Stimulated activated CD8-positive, alpha-beta memory T cell treated with anti-CD3 and anti-CD28 coated beads, Interleukin-7, amount 100 ng/mL, for 24 hours (primary cell): ENCODE measurements at regions not wholly inside any gene's neighbourhood (a gene's known extent, or its start where the extent isn't known, plus 50 kb on each side); places are given as distances from the start of the nearest gene placed in this dataset.

Source experiments
- DNase-seq: peaks from one replicate; pipeline ENCODE4 v3.0.0-alpha.2; 2020; ENCODE audit warnings: low read depth

DNA sequence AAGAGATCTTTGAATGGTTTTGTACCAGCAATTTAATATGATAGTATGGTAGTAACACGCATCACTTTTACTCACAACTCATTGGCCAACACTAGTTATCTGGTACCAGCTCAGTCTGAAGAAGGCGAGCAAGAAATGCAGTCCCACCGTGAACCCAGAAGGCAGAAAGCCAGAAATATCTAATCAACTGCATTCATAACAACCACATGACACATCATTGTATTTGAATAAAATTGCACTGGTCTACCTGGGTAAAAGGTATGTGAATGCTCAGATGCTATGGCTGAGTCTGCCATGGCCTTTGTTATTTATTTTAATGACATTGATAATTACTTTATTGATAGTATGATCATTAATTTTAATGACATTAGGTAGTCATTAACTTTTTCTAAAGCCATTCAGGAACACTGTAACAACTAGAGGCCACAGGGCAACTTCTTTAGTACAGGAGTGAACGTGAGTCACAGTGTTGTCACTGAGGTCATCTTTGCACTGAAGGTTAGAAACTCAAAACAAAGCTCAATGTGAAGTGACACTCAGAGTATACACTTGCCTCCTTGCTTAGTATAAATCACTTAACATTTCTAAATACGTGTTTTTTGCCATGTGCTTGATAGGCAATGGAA, 475.6 kb upstream of the TNP1 start:
- DNase-seq, result no peak

DNA sequence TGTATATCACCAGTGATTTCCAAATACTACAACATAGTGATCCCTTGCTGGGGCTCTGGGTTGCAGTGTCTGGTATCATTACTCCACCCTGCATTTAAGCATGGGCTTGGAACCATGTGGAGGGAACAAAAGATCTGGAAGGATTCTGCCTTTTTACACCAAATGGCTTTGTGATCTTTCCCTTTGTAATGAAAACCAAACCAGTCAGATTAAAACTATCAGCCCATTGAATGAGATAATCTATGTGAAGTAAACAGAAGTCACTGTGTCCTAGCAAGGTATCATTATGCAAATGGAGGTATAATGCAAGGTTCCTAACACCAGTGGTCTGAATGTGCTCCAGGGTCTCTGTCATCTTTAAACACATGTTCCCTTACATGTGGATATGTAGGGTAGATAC, 474.7 kb upstream of the TNP1 start:
- no peak for DNase-seq

DNA sequence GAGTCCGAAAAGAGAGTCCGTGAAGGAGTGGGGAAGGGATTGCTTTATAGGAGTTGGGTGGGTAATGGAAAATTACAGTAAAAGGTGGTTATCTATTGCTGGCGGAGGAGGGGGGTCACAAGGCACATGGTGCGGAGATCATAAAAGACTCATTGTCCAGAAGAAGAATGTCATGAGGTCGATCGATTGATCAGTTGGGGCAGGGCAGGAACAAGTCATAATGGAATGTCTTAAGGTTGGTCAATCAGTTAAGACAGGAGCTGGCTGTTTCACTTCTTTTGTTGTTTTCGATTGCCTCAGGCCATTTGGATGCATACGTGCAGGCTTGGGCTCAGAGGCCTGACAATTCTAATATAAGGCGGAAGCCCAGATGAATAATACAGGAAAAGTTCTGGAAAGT, 473.0 kb upstream of the TNP1 start:
- DNase-seq, result no peak

DNA sequence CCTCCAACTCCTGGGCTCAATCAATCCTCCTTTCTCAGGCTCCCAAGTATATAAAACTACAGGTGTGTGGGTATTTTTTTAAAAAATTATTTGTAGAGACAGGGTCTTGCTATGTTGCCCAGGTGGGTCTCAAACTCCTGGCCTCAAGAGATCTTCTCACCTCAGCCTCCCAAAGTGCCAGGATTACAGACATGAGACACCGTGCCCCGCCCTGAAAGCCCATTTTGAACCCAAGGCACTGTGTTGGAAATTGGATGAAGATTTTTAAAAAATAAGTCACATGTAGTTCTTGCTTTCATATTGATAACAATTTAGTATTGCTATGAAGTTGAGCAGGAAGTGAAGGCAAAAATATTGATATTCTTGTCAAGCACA, 472.5 kb upstream of the TNP1 start:
- no peak for DNase-seq

DNA sequence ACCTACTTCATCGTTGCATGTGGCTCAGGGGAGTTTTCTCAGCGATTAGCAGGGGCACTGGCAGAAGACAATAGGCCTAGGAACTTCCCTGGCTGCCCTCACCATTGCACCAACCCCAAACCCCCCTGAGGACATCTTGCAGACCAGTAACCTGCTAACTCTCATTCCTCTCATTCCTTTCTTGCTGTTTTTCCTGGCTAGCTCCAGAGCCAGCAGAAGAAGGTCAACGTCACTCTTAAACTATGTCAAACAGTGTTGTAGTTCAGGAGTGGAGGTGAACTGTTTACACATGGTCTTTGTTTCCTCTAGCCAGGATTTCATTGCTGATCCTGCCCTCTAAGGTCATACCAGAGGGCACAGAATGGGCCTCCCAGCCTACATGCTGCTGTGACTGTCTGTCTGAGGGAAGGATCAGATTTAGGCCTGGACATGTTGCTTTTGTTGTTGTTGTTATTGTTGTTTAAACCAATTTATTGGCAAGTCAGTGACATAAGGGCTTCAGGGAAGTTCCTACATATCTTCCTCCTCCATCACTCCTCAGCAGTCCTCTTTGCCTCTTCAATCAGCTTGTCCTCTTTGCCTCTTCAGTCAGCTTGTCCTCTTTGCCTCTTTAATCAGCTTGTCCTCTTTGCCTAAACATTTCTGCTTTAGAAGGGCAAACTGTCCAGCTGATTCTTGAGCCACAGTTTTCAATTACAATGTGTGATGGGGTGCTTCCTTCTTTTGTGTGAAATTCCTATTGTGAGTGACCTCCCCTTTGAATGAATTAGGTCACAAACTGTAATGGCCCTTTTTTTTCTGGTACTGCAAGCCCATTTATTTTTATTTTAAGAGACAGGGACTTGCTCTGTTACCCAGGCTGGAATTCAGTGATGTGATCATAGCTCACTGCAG, 471.9 kb upstream of the TNP1 start:
- no peak for DNase-seq

DNA sequence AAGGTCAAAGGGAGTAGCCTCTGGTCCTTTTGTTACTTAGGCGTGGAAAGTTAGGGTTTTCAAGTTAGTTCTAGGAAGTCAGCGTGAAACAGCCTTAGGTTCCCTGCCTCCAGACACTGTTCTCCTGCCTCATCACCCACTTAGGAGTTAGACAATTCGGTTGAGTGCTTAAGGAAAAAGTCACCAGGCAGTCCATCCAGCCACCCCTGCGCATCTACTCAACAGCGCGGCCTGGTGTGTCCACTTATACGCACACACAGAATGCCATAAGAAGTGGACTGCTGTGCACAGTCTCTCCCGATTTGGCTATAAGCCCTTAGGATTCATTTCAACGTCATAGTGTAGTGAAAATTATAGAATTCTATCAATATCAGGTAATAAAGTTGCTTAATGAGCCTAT, 470.8 kb upstream of the TNP1 start:
- no peak for DNase-seq

DNA sequence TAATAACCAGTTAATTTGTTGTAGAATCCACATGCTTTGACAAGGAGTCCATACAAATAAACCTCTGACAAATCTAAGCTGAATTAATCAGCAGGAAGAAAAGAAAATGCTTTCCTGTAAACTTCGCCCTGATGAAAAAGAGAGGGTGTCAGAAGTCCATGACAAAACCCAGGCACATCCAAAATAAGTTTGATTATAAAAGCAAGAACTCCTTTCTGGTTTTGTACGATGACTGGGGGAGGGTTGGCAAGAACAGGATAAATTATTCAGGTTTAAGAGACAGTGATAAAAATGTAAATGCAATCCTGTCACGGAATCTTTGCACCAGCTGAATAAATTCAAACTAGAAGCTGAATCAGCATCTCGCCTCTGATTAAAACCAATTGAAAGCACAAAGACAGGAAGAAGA, 469.2 kb upstream of the TNP1 start:
- no peak for DNase-seq

DNA sequence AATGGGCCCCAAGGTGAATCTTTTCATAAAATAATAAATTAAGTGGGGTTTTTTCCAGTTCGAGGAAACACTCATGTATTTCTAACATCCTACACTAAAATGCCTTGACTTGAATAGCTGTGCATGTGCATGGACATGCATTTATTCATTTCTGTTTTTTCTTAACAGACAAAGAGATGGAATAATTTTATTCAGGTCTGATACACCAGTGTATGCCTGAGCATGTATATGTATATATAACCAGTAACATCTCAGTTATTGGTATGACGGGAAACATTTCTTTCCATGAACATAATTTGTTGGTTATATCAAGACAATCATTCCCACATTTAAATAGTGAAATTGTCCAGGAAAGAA, 468.7 kb upstream of the TNP1 start:
- DNase-seq, result no peak

DNA sequence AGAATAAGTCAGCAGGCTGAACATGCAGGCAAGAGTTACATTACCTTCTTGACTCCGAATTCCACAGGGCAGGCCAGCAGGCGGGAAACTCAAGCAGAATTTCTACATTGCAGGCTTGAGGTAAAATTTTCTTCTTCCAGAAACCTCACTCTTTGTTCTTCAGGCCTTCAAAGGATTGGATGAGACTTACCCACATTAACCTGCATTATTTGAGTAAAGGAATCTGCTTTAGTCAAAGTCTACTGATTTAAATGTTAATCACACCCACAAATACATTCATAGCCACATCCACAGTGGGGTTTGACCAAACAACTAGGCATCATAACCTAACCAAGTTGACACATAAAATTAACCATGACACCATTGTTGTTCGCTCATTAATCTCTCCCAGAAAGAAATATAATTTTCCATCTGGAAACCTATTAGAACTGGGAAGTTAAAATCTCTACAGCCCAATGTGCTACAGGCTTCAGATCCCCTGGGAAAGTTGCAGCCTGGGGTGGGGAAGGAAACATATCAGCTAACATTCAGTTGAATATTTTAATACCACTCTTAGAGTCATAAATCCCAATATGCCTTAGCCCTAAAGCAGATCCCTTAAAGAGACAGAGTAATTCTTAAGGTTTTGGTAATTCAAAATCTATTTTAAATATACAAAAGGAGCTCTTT, 468.2 kb upstream of the TNP1 start:
- DNase-seq, result no peak

DNA sequence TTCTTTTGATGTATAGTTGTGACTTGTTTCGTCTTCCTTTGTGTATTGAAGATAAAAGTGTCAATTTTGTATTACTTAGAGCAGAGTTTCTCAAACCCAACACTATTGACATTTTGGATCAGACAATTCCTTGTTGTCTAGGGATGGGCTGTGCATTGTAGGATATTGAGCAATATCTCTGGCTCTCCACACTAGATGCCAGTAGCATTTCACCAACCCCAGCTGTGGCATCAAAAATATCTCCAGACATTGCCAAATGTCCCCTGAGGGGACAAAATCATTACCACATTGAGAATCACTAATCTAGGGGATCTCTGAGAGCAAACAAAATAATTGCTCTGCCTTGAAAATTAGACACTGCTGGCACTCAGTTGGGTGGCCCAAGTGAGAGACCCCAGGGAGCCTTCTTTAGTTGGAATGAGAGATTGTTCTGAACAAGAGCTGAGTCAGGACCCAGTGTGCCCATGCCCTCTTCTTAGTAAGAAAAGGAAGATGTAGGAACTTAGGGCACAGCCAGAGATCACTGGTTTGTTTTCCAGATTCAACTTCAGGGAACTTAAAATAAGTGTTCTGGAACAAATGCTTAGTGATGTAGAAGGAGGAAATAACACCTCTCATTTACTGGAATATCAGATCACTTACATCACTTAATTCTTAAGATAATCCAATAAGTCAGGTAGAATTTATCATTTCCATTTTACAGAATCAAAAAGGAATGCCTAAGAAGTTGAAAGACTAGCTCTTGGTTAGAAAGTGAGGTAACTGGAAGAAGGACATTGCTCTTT, 466.6 kb upstream of the TNP1 start:
- DNase-seq, result no peak

DNA sequence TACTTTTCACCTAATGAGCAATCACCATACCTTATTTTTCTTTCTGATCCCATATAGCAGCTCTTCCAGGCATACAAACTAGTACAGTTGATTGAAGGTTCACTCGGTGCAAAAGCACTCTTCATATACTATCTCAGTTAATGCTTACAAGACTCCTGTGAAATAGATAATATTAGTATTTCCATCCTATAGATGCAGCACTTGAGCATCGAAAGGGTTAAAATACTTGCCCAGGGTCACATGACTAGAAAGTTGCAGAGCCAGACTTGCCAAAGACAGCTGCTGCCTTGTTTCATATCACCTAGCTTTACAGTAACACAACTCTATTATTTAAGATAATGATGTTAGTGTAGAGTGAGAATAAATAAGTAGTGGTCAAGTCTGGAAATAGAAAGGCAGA, 466.0 kb upstream of the TNP1 start:
- DNase-seq, result no peak

DNA sequence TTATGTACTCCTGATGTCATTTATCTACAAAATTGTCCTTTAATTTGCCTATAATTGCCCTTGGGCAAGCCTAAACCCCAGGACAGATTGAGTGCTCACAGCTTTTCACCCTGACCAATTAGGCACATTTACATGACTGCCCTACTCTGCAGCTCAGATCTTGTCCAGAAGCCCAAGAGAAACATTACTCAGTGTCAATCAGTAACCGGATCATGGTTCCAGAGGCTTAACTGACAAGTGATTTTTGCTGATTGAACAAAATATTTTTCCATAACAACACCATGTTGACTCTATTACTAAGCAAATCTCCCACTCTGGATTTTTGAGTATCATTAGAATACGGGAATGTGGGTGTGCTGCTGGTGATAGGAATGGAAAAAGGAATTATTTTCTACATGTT, 465.4 kb upstream of the TNP1 start:
- no peak for DNase-seq

DNA sequence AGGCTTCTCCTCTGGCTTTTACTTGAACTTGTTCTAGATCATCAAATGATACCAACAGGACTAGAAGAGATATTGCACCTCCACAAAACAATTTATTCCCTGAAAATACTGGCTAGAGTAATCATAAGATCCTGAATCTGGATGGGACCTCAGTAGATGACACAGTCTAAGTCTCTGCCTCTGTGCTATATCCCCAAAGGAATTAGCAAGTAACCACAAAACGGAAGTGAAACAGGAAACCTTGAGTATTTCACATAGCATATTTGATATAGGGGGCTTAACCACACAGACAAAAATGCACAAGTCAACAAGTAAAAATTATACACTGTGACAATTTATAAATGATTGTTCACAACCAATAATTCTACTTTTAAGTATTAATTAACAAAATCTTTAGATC, 456.9 kb upstream of the TNP1 start:
- DNase-seq, result no peak

DNA sequence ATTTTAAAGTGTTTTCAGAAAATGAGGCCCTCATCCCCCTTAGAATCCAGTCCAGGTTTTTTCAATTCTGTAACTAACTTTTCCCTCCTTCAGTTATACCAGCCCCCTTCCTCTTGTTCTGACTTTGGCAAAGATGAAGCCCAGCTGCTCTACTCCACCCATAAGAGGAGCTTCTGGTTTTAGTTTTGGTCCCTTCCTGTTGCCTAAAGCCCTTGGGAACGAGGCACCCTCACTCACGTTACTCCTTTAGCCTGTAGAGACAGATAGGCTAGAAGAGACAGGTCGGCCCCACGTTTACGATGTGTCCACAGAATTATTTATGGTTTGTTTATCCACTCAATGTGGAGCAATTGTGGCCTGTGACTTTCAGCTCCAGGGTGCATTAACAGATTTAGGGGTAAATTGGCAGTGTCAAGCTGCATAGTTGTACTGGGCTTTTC, 454.2 kb upstream of the TNP1 start:
- DNase-seq, result no peak

DNA sequence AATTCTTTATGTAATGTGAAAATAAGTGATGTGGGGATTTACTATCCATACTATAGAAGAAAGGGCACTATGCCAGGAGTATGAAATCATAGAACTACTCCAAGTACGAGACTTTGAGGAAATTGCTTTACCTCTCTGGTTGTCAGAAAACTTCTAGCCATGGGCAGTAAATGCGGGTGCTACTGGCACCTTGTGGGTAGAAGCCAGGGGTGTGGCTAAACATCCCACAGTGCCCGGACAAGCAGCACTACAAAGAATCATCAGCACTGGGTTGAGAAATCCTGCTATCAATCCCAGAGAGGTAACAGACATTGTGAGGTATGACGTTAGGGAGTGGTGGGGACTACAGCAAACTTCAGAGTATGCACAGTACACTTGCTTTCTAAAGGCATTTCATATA, 453.5 kb upstream of the TNP1 start:
- no peak for DNase-seq

DNA sequence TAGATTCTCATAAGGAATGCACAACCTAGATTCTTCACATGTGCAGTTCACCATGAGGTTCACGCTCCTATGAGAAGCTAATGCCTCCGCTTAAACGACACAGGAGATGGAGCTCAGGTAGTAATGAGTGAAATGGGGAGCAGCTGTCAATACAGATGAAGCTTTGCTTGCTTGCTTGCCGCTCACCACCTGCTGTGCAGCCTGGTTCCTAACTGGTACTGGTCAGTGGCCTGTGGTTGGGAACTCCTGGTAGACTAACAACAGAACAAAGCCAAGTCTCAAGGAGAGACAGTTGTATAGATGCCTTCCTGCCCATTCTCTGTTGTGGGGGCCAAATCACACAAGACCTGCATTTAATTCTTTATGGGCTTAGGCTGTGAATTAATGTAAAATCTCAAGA, 449.2 kb upstream of the TNP1 start:
- DNase-seq, result no peak

DNA sequence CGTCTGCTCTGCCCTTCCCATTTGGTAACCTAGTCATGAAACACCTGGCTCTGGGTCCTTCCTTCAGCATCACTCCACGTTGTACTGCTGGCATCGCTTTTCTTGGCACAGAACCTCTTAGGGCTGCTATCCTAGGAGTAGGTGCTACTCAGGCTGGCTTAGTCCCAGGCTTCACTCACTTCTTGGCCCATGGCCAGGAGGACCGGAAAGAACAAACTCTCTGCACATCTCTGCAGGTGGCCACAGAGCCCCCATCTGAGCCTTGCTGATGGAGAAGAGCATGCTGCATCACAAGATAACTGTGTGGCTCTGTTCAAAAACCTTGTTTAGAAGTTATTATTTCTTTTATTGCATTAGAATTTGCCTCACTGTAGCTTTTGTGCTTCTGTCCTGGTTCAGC, 447.2 kb upstream of the TNP1 start:
- no peak for DNase-seq

DNA sequence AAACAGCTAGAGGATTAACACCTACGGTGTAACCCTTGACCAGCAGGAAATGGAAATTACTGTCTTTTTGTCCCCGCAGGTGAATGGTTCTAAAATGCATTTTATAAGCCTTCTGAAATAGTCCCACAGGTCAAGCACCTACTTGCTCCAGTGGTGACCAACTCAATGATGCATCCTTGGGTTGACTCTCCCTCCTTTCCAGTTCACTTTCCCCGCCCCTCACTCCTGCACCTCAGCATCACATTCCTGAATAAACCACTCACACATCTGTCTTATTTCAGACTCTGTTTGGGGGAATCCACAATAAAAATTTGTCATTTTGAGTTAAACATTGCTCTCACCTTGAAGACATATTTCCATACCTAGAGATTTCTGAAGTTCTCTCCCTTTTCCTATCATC, 446.0 kb upstream of the TNP1 start:
- DNase-seq, result no peak

DNA sequence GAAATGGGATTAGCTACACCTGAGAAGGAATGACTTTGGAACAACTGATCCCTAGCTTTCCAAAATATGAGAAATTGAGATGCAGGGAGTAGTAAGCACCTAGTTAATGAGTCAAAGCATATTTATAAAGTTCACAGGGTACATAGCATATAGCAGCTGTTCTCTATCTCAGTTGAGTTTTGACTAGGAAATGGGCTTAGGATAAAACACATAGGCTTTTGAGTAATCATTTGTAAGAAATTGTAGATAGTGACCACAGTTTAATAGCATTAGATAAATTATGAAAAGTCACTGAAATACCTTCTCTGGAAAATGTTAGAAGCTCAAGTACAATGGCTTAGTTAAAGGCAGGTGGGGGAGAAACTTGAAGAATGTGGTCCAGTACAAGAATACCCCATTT, 444.7 kb upstream of the TNP1 start:
- no peak for DNase-seq

DNA sequence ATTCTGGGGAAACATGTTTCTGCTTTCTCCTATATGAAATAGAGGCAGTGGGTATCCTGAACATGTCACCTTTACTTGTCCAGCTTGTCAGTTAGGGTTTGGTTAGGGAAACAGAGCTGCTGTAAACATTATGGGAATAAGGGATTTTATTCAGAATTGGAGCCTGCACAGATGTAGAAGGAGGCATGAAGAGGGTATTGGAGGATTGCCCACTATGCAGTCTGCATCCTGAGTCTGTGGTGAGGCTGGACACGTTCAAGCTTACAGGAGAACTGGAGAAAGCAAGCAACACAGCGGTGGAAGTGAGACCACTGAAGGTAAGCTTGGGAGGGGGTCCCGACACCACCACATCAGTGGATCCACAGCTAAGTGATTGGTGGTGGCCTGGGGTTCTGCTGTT, 443.0 kb upstream of the TNP1 start:
- DNase-seq, result no peak

DNA sequence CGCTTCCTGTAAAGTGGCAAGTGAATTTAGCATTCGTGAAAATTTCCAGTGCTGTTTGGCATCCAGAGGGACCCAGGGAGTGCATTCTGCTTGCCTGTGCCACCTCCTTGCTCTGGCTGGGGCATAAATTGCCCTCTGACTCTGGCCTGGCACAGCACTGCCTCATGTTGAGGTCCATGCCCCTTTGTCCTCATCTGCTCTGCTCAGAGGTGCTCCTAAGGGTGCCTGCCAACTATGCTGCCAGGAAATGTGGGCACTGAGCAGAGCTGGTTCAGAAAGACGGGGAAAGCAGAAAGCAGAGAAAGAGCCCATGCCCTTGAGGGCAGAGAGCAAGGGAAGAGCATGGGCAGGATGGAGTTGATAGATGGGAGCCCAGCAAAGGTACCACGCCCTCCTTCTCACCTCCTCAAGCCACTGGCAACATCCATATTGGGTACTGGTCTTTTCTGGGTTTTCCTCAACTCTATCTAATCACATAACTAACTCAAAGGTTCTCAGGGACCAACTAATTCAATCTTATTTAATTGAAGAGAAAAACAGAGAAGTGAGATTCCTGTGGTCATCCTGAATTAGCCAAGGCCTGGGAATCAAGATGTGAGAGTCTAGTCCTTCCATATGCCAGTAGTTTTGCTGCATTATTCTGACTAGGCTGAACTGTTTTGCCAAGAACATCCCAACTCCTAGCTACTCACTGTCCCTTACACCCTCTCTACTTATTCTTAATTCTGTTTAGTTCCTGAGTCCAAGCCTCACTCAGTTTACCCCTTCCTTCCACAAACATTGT, 441.5 kb upstream of the TNP1 start:
- DNase-seq, result no peak

DNA sequence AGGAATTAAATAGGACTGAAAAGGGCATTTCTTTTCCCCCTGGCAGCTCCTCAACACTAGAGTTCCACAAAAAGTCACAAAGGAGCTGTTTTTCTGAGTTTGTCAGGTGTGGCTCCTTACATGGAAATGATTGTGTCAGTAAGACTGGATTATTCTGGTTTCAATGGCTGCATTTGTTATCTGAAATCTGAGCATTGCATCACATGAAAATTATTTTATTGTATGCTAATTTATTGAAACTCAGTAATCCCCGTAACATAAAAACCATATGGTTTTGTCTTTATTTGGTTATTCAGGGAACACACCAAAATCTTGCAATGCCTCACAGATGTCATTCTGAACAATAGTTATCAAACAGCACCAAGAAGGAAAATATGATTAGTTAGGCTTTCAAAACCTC, 439.7 kb upstream of the TNP1 start:
- no peak for DNase-seq
